ENCODE measurements at regions not wholly inside any gene's neighbourhood (a gene's known extent, or its start where the extent isn't known, plus 50 kb on each side); places are given as distances from the start of the nearest gene placed in this dataset.

- intact Hi-C loops (cut with DNase I), result no loop called here
- no peaks in the 10 kb centered on the region for H3K9me3 ChIP-seq
- no peak for DNase-seq
- no peaks in the 10 kb centered on the region for H3K4me1 ChIP-seq
- H3K27me3 ChIP-seq (ENCODE audit: insufficient read depth in 3 of 3, low read length in 2 of 3), result no peaks in the 10 kb centered on the region
- no peaks in the 10 kb centered on the region for H3K36me3 ChIP-seq (ENCODE audit: insufficient read depth in 1 of 2, low read depth in 1 of 2)
- no peak for ATAC-seq
- WGBS, 3 donors, result 77 to 80% (median 80%) methylated on average over 4 of the region's 4 CpGs
- H3K4me3 ChIP-seq, result no peak overlapping the region
- TF ChIP-seq CTCF (IDR thresholded peaks at IDR 0.05), result no peak
- no peak overlapping the region for H3K27ac ChIP-seq
Measured at GRCh38 chr16:52748741-52749140, 201.8 kb upstream of the TOX3 start.

DNA sequence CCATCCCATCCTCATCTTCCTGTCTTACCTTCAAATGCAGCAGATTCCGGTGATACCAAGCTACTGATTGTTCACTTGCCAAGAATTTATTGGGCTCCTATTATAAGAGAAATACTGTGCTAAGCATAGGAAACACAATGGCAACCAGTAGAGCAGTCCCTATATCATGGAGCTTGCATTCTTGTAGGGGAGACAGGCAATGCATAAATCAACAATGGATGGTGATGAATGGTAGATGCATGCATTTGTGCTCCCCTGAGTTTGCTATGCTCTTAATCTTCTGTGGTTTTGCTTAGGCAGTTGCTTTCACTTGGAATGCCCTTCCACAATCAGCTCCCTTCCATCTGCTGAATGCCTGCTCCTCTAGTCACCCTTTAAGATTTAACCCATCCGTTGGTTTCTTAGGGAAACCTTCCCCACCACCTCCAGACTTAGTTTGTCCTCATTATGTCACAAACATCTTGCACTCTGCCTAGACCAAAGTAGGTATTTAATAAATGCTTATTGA lies 200.2 kb upstream of the TOX3 start:
- intact Hi-C loops (cut with DNase I), result no loop called here
- TF ChIP-seq CTCF (IDR thresholded peaks at IDR 0.05), result no peak
- Histone ChIP-seq H3K4me1 (no peaks in the 10 kb centered on the region), H3K36me3 (ENCODE audit: insufficient read depth in 1 of 2, low read depth in 1 of 2) (no peaks in the 10 kb centered on the region), H3K27me3 (ENCODE audit: insufficient read depth in 3 of 3, low read length in 2 of 3) (no peaks in the 10 kb centered on the region), H3K27ac (no peak overlapping the region), H3K4me3 (no peak overlapping the region), H3K9me3 (no peaks in the 10 kb centered on the region)
- no peak for DNase-seq
- ATAC-seq, result no peak
- 75 to 87% (median 77%) methylated on average over 2 of the region's 2 CpGs for WGBS, 3 donors

GRCh38 chr16:52743707-52744106 lies 196.8 kb upstream of the TOX3 start:
- ATAC-seq (no peak), DNase-seq (no peak)
- intact Hi-C loops (cut with DNase I), result no loop called here
- H3K36me3 ChIP-seq (ENCODE audit: insufficient read depth in 1 of 2, low read depth in 1 of 2), result no peaks in the 10 kb centered on the region
- H3K4me1 ChIP-seq, result no peaks in the 10 kb centered on the region
- H3K9me3 ChIP-seq, result no peaks in the 10 kb centered on the region
- WGBS, 3 donors, result 78 to 90% (median 89%) methylated on average over 3 of the region's 3 CpGs
- H3K27me3 ChIP-seq (ENCODE audit: insufficient read depth in 3 of 3, low read length in 2 of 3), result no peaks in the 10 kb centered on the region
- no peak overlapping the region for H3K27ac ChIP-seq
- no peak for TF ChIP-seq CTCF (IDR thresholded peaks at IDR 0.05)
- no peak overlapping the region for H3K4me3 ChIP-seq

- ATAC-seq (no peak), DNase-seq (no peak)
- no peak overlapping the region for H3K27ac ChIP-seq
- no peaks in the 10 kb centered on the region for H3K36me3 ChIP-seq (ENCODE audit: insufficient read depth in 1 of 2, low read depth in 1 of 2)
- TF ChIP-seq CTCF (IDR thresholded peaks at IDR 0.05), result no peak
- H3K27me3 ChIP-seq (ENCODE audit: insufficient read depth in 3 of 3, low read length in 2 of 3), result no peaks in the 10 kb centered on the region
- 80 to 83% (median 82%) methylated on average over 4 of the region's 4 CpGs for WGBS, 3 donors
- no peak overlapping the region for H3K4me3 ChIP-seq
- no peaks in the 10 kb centered on the region for H3K9me3 ChIP-seq
- intact Hi-C loops (cut with DNase I), result no loop called here
- H3K4me1 ChIP-seq, result no peaks in the 10 kb centered on the region
Measured at GRCh38 chr16:52742608-52743170, 195.7 kb upstream of the TOX3 start.

- no peak for DNase-seq
- H3K4me3 ChIP-seq, result no peak overlapping the region
- no peaks in the 10 kb centered on the region for H3K9me3 ChIP-seq
- intact Hi-C loops (cut with DNase I), result no loop called here
- no peaks in the 10 kb centered on the region for H3K27me3 ChIP-seq (ENCODE audit: insufficient read depth in 3 of 3, low read length in 2 of 3)
- H3K36me3 ChIP-seq (ENCODE audit: insufficient read depth in 1 of 2, low read depth in 1 of 2), result no peaks in the 10 kb centered on the region
- H3K27ac ChIP-seq, result no peak overlapping the region
- WGBS, 3 donors, result 76 to 81% (median 80%) methylated on average over 8 of the region's 8 CpGs
- no peaks in the 10 kb centered on the region for H3K4me1 ChIP-seq
- ATAC-seq, result no peak
- TF ChIP-seq CTCF (IDR thresholded peaks at IDR 0.05), result no peak
Measured at GRCh38 chr16:52742052-52742451, 195.1 kb upstream of the TOX3 start.

Measured in psoas muscle (tissue), 7 donors.